Occipital lobe (tissue), 1 donor: ENCODE measurements at regions not wholly inside any gene's neighbourhood (a gene's known extent, or its start where the extent isn't known, plus 50 kb on each side); places are given as distances from the start of the nearest gene placed in this dataset.

Experiments used
- DNase-seq: peaks from one replicate; lab custom pipeline; 2025; lab: John Stamatoyannopoulos, UW

GRCh38 chr11:80103142-80103859, 662.5 kb upstream of the TENM4 start:
- no peak for DNase-seq

- no peak for DNase-seq
These were observed 656.3 kb upstream of the TENM4 start for GRCh38 chr11:80097146-80097545.

- DNase-seq, result no peak
These were observed 655.9 kb upstream of the TENM4 start for GRCh38 chr11:80096736-80097135.

GRCh38 chr11:80086496-80087055, 645.7 kb upstream of the TENM4 start:
- DNase-seq, result no peak

- no peak for DNase-seq
These were observed 644.7 kb upstream of the TENM4 start for GRCh38 chr11:80085563-80085962.

GRCh38 chr11:80084608-80085007, 643.8 kb upstream of the TENM4 start:
- DNase-seq, result no peak

- DNase-seq, result no peak
These were observed 642.7 kb upstream of the TENM4 start for GRCh38 chr11:80083531-80083951.

- DNase-seq, result no peak
These were observed 641.6 kb upstream of the TENM4 start for GRCh38 chr11:80082406-80082805.

- no peak for DNase-seq
These were observed 636.3 kb upstream of the TENM4 start for GRCh38 chr11:80077113-80077512.

GRCh38 chr11:80074837-80075236, 634.0 kb upstream of the TENM4 start:
- DNase-seq, result no peak

GRCh38 chr11:80066291-80066690, 625.5 kb upstream of the TENM4 start:
- DNase-seq, result no peak

- no peak for DNase-seq
These were observed 624.3 kb upstream of the TENM4 start for GRCh38 chr11:80065086-80065485.

- DNase-seq, result no peak
These were observed 620.2 kb upstream of the TENM4 start for GRCh38 chr11:80061056-80061455.

GRCh38 chr11:80054582-80055165, 613.8 kb upstream of the TENM4 start:
- no peak for DNase-seq

GRCh38 chr11:80048513-80048912, 607.7 kb upstream of the TENM4 start:
- DNase-seq, result no peak

- no peak for DNase-seq
These were observed 600.5 kb upstream of the TENM4 start for GRCh38 chr11:80041136-80042000.

- DNase-seq, result no peak
These were observed 594.0 kb upstream of the TENM4 start for GRCh38 chr11:80034801-80035200.

- no peak for DNase-seq
These were observed 590.3 kb upstream of the TENM4 start for GRCh38 chr11:80031014-80031600.

GRCh38 chr11:80028998-80029397, 588.2 kb upstream of the TENM4 start:
- no peak for DNase-seq

- DNase-seq, result no peak
These were observed 583.3 kb upstream of the TENM4 start for GRCh38 chr11:80024119-80024518.

- DNase-seq, result no peak
These were observed 582.6 kb upstream of the TENM4 start for GRCh38 chr11:80023386-80023785.

- DNase-seq, result no peak
These were observed 569.7 kb upstream of the TENM4 start for GRCh38 chr11:80010536-80010935.
